OCI-LY7 (cell line): ENCODE measurements at regions not wholly inside any gene's neighbourhood (a gene's known extent, or its start where the extent isn't known, plus 50 kb on each side); places are given as distances from the start of the nearest gene placed in this dataset.

ENCODE experiments used
- BruUV-seq: library from RNA; stranded (reverse); fragments of 400-500 nt; replicated peaks from 2 replicates; lab custom pipeline; 2021; lab: Mats Ljungman, UMichigan
- CTCF ChIA-PET: fragments of 300-600 bp; sonication (Branson Sonifier 250); formaldehyde crosslinking; loops from one replicate; lab custom pipeline; 2022; ENCODE audit warnings: antibody characterized with exemption; ENCODE audit not compliant: unreplicated experiment; lab: Charles Lee
- POLR2A ChIA-PET: fragments of 300-600 bp; sonication (Branson Sonifier 250); formaldehyde crosslinking; loops from one replicate; lab custom pipeline; 2022; ENCODE audit warnings: antibody characterized with exemption; lab: Charles Lee
- DNase-seq: peaks from one replicate; pipeline ENCODE4 v3.0.0-alpha.2; 2015; ENCODE audit warnings: low spot score
- H2AFZ ChIP-seq: fragments of 200-600 bp; sonication (generic), shearing (Covaris generic); 2 replicates; pipeline ENCODE4 v1.6.1; 2014; ENCODE audit warnings: mild to moderate bottlenecking, antibody characterized with exemption, low read length, moderate library complexity
- H3K27ac ChIP-seq: fragments of 200-600 bp; sonication (generic); 2 replicates; pipeline ENCODE4 v1.5.1; 2014; ENCODE audit warnings: mixed run types, low read depth, mild to moderate bottlenecking, moderate library complexity, low read length, inconsistent platforms; ENCODE audit not compliant: poor library complexity, severe bottlenecking
- H3K36me3 ChIP-seq: fragments of 200-600 bp; sonication (generic); 2 replicates; pipeline ENCODE4 v1.6.1; 2014; ENCODE audit warnings: mild to moderate bottlenecking, antibody characterized with exemption, low read length, moderate library complexity, mixed read lengths; ENCODE audit not compliant: insufficient read depth
- H3K4me1 ChIP-seq: fragments of 200-600 bp; sonication (generic); 2 replicates; pipeline ENCODE4 v1.5.1; 2014; ENCODE audit warnings: mild to moderate bottlenecking, low read length; ENCODE audit not compliant: insufficient read depth, poor library complexity, severe bottlenecking
- H3K4me2 ChIP-seq: fragments of 200-600 bp; sonication (generic); 2 replicates; pipeline ENCODE4 v1.6.1; 2014; ENCODE audit warnings: mild to moderate bottlenecking, low read length
- H3K4me3 ChIP-seq: fragments of 200-600 bp; sonication (generic); 2 replicates; pipeline ENCODE4 v1.5.1; 2014; ENCODE audit warnings: mild to moderate bottlenecking, low read depth, low read length; ENCODE audit not compliant: poor library complexity, severe bottlenecking
- H3K79me2 ChIP-seq: fragments of 200-600 bp; sonication (generic); 2 replicates; pipeline ENCODE4 v1.6.1; 2016; ENCODE audit warnings: low read depth, mild to moderate bottlenecking, low read length, moderate library complexity, mixed read lengths; ENCODE audit not compliant: insufficient read depth
- H3K9me2 ChIP-seq: fragments of 200-600 bp; sonication (generic); 2 replicates; pipeline ENCODE4 v1.6.1; 2016; ENCODE audit warnings: mild to moderate bottlenecking, low read length, mixed read lengths; ENCODE audit not compliant: insufficient read depth
- H3K9me3 ChIP-seq: fragments of 200-600 bp; sonication (generic); 2 replicates; pipeline ENCODE4 v1.6.1; 2014; ENCODE audit warnings: mild to moderate bottlenecking, mixed run types, low read length, mixed read lengths
- H4K20me1 ChIP-seq: fragments of 200-600 bp; sonication (generic); 2 replicates; pipeline ENCODE4 v1.6.1; 2014; ENCODE audit warnings: mild to moderate bottlenecking, antibody characterized with exemption, low read length, moderate library complexity, mixed read lengths; ENCODE audit not compliant: insufficient read depth
- EZH2phosphoT487 ChIP-seq: fragments of 200-600 bp; sonication (generic); IDR thresholded peaks from 2 replicates; pipeline ENCODE4 v1.6.1; 2018; ENCODE audit warnings: low read depth, borderline replicate concordance, mild to moderate bottlenecking, mixed run types, antibody characterized with exemption, low read length, moderate library complexity, mixed read lengths
- intact Hi-C: fragments of 100-400 bp; cut with micrococcal nuclease; formaldehyde crosslinking; loops from one replicate; pipeline ENCODE4 v1.10.0; 2022; ENCODE audit not compliant: unreplicated experiment
- TF ChIP-seq, protein P1 (sequence below): fragments of 200-600 bp; sonication (generic); conservative IDR thresholded peaks from 2 replicates; pipeline ENCODE4 v1.5.1; 2014; ENCODE audit warnings: mild to moderate bottlenecking, antibody characterized with exemption, low read length, moderate library complexity, mixed read lengths

DNA sequence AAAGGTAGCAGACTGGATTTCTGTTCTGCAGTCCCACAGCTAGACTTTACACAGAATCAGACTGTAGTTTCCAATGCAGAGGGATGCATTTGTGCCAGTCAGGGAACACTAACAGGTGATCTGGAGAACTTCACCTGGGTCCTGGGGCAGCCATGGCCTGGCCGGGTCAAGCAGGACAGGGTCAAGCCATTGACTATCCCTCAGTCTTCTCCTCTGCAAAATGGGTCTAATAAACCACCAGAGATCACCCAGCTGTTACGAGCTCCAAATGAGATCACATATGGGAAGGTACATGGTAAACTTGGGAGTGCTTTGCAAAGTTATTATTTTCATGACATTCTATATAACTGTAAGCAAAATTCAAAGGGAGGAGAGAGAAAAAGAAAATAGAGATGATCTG is 294.1 kb downstream of the CDCA7 start:
- H3K79me2 ChIP-seq: no peaks in the 10 kb centered on the region
- ChIA-PET CTCF (no interaction called here), POLR2A (no interaction called here)
- no peaks in the 10 kb centered on the region for H3K36me3 ChIP-seq
- no peaks in the 10 kb centered on the region for H4K20me1 ChIP-seq
- BruUV-seq: no TSS peak
- TF ChIP-seq, protein P1, sequence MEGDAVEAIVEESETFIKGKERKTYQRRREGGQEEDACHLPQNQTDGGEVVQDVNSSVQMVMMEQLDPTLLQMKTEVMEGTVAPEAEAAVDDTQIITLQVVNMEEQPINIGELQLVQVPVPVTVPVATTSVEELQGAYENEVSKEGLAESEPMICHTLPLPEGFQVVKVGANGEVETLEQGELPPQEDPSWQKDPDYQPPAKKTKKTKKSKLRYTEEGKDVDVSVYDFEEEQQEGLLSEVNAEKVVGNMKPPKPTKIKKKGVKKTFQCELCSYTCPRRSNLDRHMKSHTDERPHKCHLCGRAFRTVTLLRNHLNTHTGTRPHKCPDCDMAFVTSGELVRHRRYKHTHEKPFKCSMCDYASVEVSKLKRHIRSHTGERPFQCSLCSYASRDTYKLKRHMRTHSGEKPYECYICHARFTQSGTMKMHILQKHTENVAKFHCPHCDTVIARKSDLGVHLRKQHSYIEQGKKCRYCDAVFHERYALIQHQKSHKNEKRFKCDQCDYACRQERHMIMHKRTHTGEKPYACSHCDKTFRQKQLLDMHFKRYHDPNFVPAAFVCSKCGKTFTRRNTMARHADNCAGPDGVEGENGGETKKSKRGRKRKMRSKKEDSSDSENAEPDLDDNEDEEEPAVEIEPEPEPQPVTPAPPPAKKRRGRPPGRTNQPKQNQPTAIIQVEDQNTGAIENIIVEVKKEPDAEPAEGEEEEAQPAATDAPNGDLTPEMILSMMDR: no peak
- TF ChIP-seq EZH2phosphoT487: no peak
- intact Hi-C loops: no loop called here
- H2AFZ ChIP-seq: no peak overlapping the region
- H3K9me3 ChIP-seq: no peaks in the 10 kb centered on the region
- H3K9me2 ChIP-seq: no peaks in the 10 kb centered on the region
- H3K4me3 ChIP-seq: no peak overlapping the region
- H3K4me1 ChIP-seq: no peaks in the 10 kb centered on the region
- DNase-seq: no peak
- no peak overlapping the region for H3K27ac ChIP-seq
- H3K4me2 ChIP-seq: no peak overlapping the region

DNA sequence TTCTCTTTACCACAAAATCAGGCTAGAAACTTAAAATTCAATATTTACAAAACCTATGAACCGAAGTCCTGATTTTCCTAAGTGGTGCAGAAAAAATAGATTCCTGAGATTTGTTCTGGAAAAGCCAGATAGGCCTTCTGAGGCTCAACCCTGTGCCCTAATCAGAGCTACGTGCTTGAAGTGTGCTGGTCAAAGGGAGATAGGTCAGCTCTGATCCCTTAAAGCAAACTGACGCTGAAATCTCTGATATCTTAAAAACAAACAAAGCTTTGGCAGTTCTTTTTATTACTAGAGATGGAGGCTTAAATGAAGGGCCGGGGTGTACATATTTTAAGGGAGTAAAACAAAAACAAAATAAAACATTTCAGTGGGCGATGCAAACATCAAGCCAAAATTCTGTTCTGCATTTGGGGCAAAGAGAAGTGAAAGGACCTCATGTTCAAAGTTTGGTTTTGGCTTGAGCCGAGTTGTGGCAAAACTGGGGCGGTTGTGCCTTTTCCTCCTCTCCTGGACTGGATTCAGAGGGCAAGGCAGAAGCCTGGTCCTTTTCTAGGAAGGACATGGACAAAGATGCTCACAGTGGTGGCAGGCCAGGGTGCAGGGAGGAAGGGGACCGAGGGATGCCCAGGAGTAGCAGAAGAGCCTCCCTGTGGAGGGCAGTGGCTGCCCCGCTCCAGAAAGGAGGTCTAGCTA is 295.0 kb downstream of the CDCA7 start:
- Histone ChIP-seq H3K4me3 (no peak overlapping the region), H3K36me3 (no peaks in the 10 kb centered on the region), H3K9me2 (no peaks in the 10 kb centered on the region), H3K4me2 (no peak overlapping the region), H3K79me2 (no peaks in the 10 kb centered on the region), H3K9me3 (no peaks in the 10 kb centered on the region), H3K4me1 (no peaks in the 10 kb centered on the region), H2AFZ (no peak overlapping the region), H4K20me1 (no peaks in the 10 kb centered on the region), H3K27ac (no peak overlapping the region)
- ChIA-PET POLR2A (no interaction called here), CTCF (no interaction called here)
- no TSS peak for BruUV-seq
- TF ChIP-seq EZH2phosphoT487: no peak
- TF ChIP-seq, protein P1: no peak
- intact Hi-C loops: no loop called here
- no peak for DNase-seq

DNA sequence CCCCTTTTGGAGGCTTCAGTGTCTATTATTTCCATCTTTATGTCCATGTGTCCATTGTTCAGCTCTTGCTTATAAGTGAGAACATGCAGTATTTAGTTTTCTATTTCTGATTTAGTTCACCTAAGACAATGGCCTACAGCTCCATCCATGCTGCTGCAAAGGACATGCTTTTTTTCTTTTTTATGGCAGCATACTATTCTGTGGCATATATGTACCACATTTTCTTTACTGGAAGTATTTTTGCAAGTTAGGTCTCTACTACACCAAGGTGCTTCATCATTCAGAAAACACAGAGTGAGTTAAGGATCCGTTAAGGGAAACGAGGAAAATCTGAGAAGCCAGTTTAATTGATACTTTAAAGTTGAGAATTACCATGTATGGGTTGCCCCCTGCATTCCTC is 297.2 kb downstream of the CDCA7 start:
- Histone ChIP-seq H3K4me2 (no peak overlapping the region), H4K20me1 (no peaks in the 10 kb centered on the region), H3K4me1 (no peaks in the 10 kb centered on the region), H3K9me2 (no peaks in the 10 kb centered on the region), H3K79me2 (no peaks in the 10 kb centered on the region), H3K9me3 (no peaks in the 10 kb centered on the region), H3K36me3 (no peaks in the 10 kb centered on the region), H3K27ac (no peak overlapping the region), H2AFZ (no peak overlapping the region), H3K4me3 (no peak overlapping the region)
- no TSS peak for BruUV-seq
- CTCF ChIA-PET: no interaction called here
- no peak for TF ChIP-seq EZH2phosphoT487
- TF ChIP-seq, protein P1: no peak
- no peak for DNase-seq
- POLR2A ChIA-PET: no interaction called here
- intact Hi-C loops: no loop called here
